ENCODE measurements at regions not wholly inside any gene's neighbourhood (a gene's known extent, or its start where the extent isn't known, plus 50 kb on each side); places are given as distances from the start of the nearest gene placed in this dataset.

DNA sequence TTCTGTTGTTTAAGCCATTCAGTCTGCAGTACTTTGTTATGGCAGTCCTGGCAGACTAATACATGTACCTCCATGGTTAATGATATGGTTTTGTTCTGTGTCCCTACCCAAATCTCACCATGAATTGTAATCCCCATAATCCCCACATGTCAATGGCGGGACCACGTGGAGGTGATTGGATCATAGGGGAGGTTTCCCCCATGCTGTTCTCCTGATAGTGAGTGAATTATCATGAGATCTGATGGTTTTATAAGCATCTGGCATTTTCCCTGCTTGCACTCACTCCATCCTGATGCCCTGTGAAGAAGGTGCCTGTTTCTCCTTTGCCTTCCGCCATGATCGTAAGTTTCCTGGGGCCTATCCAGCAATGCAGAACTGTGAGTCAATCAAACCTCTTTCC, 57.5 kb upstream of the NT5E start:
- CTCF ChIA-PET, result interaction anchor here (1.4 kb wide), 1 partner anchor 8 kb away, joined by 4 read pairs; no protein-coding TSS in a partner anchor
- intact Hi-C loops (cut with micrococcal nuclease), result no loop called here
- H3K27ac Mint-ChIP-seq, result no peak overlapping the region
- DNase-seq (no peak), ATAC-seq (no peak)
- POLR2A ChIA-PET, result no interaction called here
- peaks cover 23% of the 10 kb centered on the region for H3K4me1 Mint-ChIP-seq (ENCODE audit: low read depth)
- no peak overlapping the region for H3K4me3 Mint-ChIP-seq
- peaks cover 1% of the 10 kb centered on the region for H3K27me3 Mint-ChIP-seq
- no peaks in the 10 kb centered on the region for H3K9me3 Mint-ChIP-seq
- TF ChIP-seq, protein P1, sequence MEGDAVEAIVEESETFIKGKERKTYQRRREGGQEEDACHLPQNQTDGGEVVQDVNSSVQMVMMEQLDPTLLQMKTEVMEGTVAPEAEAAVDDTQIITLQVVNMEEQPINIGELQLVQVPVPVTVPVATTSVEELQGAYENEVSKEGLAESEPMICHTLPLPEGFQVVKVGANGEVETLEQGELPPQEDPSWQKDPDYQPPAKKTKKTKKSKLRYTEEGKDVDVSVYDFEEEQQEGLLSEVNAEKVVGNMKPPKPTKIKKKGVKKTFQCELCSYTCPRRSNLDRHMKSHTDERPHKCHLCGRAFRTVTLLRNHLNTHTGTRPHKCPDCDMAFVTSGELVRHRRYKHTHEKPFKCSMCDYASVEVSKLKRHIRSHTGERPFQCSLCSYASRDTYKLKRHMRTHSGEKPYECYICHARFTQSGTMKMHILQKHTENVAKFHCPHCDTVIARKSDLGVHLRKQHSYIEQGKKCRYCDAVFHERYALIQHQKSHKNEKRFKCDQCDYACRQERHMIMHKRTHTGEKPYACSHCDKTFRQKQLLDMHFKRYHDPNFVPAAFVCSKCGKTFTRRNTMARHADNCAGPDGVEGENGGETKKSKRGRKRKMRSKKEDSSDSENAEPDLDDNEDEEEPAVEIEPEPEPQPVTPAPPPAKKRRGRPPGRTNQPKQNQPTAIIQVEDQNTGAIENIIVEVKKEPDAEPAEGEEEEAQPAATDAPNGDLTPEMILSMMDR (IDR thresholded peaks at IDR 0.05), result no peak
- no peaks in the 10 kb centered on the region for H3K36me3 Mint-ChIP-seq (ENCODE audit: low read depth)

DNA sequence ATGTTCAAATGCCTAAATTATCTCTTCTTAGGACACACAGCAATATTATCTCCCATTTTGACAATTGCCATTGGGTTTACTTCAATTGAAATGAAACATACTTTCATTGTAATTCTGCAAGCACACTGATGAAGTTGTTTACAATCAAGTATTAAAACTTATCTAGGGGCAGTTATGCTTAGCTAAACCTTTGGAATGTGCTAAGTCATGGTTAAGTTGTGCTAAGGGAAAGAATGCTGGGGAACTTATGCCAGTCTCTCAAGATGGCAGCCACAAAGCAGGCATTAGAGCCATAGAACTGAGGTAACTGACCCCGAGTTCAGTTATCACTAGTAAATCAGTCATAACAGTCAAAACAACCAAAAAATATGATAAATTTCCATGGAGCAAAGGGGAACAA, 59.1 kb upstream of the NT5E start:
- TF ChIP-seq, protein P1 (IDR thresholded peaks at IDR 0.05), result no peak
- intact Hi-C loops (cut with micrococcal nuclease), result no loop called here
- ChIA-PET CTCF (interaction anchor here (1.4 to 1.5 kb wide), 2 partner anchors 10 to 93 kb away, joined by 4 to 8 read pairs; no protein-coding TSS in a partner anchor), POLR2A (no interaction called here)
- Mint-ChIP-seq H3K36me3 (ENCODE audit: low read depth) (no peaks in the 10 kb centered on the region), H3K27ac (no peak overlapping the region), H3K4me3 (no peak overlapping the region), H3K27me3 (peaks cover 1% of the 10 kb centered on the region), H3K9me3 (no peaks in the 10 kb centered on the region), H3K4me1 (ENCODE audit: low read depth) (peaks cover 25% of the 10 kb centered on the region)
- DNase-seq, result no peak
- ATAC-seq, result no peak

DNA sequence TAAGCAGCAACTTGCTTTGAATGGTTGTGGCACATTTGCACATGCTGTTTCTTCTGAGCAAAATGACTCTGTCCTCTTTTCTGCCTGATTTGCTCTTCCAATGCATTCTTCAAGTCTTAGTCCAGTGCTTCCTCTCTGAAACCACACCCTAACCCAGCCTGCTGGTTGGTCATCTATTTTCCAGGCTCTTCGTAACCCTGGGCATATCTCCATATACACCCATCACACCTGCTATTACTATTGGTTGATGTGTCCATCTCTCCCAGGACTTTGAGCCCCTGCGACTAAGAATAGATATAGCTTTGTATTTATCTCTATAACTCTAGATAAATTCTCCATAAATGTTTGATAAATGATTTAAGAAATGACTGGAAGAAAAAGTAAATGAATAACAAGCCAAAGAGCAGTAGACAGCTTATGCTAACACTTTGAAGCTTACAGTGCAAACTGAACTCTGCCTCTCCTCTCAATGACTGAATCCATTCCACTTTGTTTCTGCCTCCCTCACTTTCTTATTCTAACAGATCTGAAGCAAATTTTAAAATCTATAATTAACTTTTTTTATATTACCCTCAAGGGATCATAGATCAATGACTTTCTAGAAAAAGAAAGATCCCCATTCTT, 59.7 kb upstream of the NT5E start:
- no peak for ATAC-seq
- H3K4me3 Mint-ChIP-seq, result no peak overlapping the region
- no peak for DNase-seq
- peaks cover 25% of the 10 kb centered on the region for H3K4me1 Mint-ChIP-seq (ENCODE audit: low read depth)
- ChIA-PET POLR2A (no interaction called here), CTCF (no interaction called here)
- TF ChIP-seq, protein P1 (IDR thresholded peaks at IDR 0.05), result no peak
- H3K27ac Mint-ChIP-seq, result no peak overlapping the region
- peaks cover 1% of the 10 kb centered on the region for H3K27me3 Mint-ChIP-seq
- no peaks in the 10 kb centered on the region for H3K9me3 Mint-ChIP-seq
- intact Hi-C loops (cut with micrococcal nuclease), result no loop called here
- H3K36me3 Mint-ChIP-seq (ENCODE audit: low read depth), result no peaks in the 10 kb centered on the region

DNA sequence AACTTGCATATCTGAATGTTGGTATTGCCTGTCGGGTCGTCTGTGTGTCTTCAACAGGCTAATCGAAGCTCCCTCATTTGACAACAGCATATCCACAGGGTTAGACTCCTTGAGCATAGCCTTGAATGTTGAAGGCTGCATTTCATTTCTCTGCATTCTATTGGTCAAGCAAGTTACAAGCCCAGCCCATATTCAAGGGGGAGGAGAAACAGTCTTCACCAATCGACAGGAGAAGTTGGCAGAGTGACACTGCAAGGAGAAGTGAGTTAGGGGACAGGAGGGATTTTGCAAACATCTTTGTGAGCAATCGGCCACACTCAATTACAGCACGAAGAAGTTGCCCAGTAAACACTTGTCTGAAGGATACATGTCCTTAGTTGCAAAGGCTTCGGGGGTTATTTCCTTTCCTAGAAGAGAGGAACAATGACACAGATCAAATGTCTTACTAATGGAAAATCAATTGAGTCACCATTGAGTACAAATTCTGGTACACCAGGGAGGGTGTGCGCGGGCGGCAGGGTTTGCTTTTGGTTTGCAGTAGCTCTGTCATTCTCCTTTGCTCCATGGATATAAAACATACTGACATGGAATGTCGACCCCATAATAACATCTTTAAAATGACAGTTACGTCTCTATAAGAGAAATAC, 60.6 kb upstream of the NT5E start:
- CTCF ChIA-PET, result interaction anchor here (1.9 to 3.2 kb wide), 2 partner anchors 62 to 94 kb away, joined by 6 to 14 read pairs; no protein-coding TSS in a partner anchor
- ATAC-seq (peak; percentile 85), DNase-seq (peak; percentile 78)
- Mint-ChIP-seq H3K9me3 (no peaks in the 10 kb centered on the region), H3K4me3 (no peak overlapping the region), H3K4me1 (ENCODE audit: low read depth) (peaks cover 25% of the 10 kb centered on the region), H3K36me3 (ENCODE audit: low read depth) (no peaks in the 10 kb centered on the region), H3K27ac (peak overlapping the region; percentile 22), H3K27me3 (peaks cover 1% of the 10 kb centered on the region)
- POLR2A ChIA-PET, result no interaction called here
- TF ChIP-seq, protein P1 (IDR thresholded peaks at IDR 0.05), result no peak
- intact Hi-C loops (cut with micrococcal nuclease), result no loop called here

- POLR2A ChIA-PET, result no interaction called here
Measured at GRCh38 chr6:85388531-85388930, 61.4 kb upstream of the NT5E start.

More at GRCh38 chr6:85388531-85388930, 61.4 kb upstream of the NT5E start:
- Mint-ChIP-seq H3K4me3 (no peak overlapping the region), H3K27me3 (peaks cover 1% of the 10 kb centered on the region), H3K36me3 (ENCODE audit: low read depth) (no peaks in the 10 kb centered on the region), H3K4me1 (ENCODE audit: low read depth) (peaks cover 25% of the 10 kb centered on the region), H3K9me3 (no peaks in the 10 kb centered on the region), H3K27ac (no peak overlapping the region)
- TF ChIP-seq, protein P1 (IDR thresholded peaks at IDR 0.05), result no peak
- CTCF ChIA-PET, result interaction anchor here (1.9 to 3.2 kb wide), 2 partner anchors 62 to 94 kb away, joined by 6 to 14 read pairs; no protein-coding TSS in a partner anchor
- ATAC-seq (no peak), DNase-seq (no peak)
- intact Hi-C loops (cut with micrococcal nuclease), result no loop called here
